ENCODE measurements at regions not wholly inside any gene's neighbourhood (a gene's known extent, or its start where the extent isn't known, plus 50 kb on each side); places are given as distances from the start of the nearest gene placed in this dataset.

- no peak for DNase-seq
Observed at GRCh38 chr5:118022062-118022461, 966.3 kb downstream of the DTWD2 start.

DNA sequence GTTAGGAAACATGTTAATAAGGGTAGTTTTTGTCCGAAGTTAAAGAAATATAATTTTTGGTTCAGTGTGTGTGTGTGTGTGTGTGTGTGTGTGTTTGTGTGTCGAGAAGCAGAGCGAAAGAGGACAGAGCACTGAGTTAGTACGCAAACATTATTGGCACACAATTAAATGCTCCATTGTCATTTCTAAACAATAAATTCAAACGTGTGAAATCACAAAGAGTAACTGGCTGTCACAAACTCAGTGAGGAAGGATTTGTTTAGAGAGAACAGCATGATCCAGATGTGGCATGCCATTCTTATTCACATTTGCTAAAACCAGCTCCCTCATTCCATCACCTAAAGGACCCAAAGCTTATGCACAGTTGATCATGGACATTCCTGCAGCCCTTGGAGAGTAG is 970.8 kb downstream of the DTWD2 start:
- no peak for DNase-seq

GRCh38 chr5:118016396-118016795 is 972.0 kb downstream of the DTWD2 start:
- no peak for DNase-seq

DNA sequence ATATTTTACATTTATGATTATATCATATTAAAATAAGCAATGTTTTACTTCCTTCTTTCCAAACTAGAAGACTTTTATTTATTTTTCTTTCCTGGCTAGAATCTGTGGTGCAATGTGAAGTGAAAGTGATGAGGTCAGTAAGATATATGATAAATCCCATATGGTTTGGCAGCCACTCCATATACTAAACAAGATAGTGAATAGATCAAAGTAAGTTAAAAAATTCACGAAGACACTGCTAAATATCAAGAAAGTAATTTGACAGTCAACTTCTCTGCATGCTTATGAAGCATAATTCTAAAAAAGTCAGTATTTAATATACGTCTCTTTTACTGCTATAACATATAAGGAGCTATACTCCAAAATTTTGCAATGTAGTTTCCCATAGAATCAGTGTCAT is 972.8 kb downstream of the DTWD2 start:
- no peak for DNase-seq

DNA sequence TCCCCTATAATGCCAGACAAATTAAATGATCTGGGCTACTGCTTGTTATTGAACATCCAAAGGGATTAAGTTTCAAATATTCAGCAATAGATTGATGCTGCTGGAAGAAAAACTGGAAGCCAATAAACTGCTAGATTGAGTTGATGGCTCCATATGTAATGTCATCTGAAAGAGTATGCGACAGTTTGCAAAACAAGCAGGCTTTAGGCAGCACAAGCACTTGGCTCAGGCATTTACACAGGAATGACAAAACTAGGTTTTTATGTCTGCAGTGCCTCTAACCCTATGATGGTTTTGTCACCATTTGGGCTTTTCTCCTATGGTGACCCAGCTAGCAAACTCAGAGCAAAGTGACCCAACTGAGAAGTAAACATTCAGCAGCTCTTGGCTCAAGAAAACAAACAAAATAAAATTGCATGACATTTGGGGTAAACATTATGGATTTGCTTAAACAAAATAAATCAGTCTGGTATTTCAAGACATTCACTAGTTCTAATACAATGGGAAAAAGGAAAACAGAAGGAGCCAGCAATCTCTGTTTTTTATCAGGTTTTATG is 978.5 kb downstream of the DTWD2 start:
- no peak for DNase-seq

GRCh38 chr5:118008779-118009178 is 979.6 kb downstream of the DTWD2 start:
- DNase-seq, result no peak

GRCh38 chr5:118007262-118007661 is 981.1 kb downstream of the DTWD2 start:
- DNase-seq, result no peak

DNA sequence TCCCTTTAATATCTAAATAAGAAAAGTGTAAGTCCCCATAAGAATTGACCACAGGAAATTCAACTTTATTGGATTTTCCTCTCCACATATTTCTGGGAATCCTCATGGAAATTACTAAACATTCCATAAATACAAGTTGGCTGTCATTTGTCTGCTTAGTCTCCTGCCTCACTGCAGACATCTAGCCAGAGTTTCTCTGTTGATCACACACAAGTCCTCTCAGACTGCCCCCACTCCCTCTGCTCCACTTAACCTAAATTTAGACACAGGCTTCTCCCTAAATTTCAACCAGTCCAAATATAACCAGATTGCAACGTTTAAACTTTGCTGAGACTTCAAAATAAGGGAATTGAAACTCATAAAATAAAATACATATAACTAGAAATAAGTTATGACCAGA is 982.1 kb downstream of the DTWD2 start:
- DNase-seq, result no peak

DNA sequence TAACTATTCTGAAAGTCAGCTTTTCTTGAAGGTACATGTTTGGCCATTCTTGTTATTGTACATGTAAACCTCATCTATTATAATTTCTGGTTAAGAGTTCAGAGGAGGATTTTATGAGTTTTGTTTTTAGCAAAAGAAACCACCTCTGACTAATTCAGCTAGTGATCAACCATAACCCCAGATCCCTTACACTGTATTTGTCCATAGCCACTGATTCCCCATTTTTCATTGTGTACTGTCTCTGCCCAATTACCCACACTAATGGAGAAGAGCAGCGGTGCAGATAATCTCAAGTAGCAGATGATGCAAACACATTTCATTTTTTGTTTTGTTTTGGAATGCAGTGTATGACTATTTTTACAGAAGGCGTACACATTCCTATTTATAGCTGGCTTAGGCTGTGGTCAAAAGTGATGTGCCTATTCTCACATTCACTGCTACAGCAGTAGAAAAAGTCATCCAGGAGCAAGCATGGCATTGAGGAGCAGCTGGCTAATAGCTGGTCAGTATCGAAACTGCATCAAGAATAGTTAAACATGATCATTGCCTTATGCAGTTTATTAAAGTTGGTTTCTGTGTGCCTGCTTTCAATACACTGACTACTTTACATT is 988.3 kb downstream of the DTWD2 start:
- DNase-seq, result no peak

DNA sequence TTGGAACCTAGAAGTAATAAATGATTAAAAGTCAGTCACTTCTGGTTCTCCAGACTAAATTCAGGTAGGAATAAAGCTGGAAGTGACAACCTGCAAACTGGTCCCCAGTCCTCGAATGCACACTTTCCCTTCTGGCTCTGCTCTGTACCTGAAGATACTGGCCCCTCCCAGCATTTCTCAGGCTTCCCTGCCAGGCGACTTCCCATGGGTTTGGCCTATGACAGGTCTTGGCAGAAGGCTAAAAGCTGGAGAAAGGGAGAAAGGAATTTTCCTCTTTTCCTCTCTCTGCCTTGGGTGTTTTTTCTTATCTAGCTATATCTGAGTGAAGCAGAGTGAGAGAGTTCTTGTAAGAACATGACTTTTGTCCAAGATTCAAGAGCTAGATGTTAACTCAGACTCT is 1005.7 kb downstream of the DTWD2 start:
- DNase-seq, result no peak

- DNase-seq, result no peak
Observed at GRCh38 chr5:117973785-117974184, 1014.6 kb downstream of the DTWD2 start.

DNA sequence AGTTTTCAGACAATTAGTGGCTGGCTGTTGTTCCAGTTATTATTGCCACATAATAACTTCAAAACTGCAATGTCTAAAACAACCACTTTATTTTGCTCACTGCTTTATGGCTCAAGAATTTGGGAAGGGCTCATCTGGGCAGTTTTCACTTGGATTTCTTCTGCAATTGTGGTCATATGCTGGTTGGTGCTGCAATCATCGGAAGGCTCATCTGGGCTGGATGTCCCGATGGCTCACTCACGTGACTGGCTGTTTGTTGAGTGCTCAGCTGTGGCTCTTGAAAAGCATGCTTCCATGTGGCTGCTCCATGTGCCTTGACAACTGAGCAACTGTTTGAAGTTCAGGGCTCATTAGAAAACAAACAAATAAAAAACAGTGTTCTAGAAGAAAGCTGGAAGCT is 1032.5 kb downstream of the DTWD2 start:
- DNase-seq, result no peak

DNA sequence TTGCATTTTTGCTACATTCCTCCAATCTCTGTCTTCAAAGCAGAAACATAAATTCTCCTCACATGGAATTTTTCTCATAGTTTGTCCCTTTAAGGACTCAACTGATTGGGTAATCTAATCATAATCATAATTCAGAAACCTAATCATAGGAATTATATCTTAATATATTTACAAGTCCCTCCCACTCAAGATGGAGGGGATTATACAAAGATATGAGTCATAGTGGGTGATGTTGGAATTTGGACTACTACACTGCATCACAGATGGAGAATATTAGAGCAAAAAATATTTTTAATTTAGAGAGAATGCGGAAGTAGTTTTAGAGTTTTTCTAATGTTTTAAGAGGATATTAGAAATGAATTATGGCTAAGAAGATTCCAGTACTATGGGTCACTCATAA is 1034.0 kb downstream of the DTWD2 start:
- DNase-seq, result no peak

DNA sequence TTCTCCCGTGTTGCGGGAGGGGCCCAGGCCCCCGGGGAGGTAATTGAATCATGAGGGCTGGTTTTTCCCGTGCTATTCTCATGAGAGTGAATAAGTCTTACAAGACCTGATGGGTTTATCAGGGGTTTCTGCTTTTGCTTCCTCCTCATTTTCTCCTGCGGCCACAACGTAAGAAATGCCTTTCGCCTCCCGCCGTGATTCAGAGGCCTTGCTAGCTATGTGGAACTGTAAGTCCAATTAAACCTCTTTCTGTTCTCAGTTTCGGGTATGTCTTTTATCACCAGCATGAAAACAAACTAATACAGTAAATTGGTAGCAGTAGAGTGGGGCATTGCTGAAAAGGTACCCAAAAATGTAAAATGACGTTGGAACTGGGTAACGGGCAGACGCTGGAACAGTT is 1035.1 kb downstream of the DTWD2 start:
- DNase-seq, result no peak

GRCh38 chr5:117947836-117948235 is 1040.5 kb downstream of the DTWD2 start:
- no peak for DNase-seq

GRCh38 chr5:117947121-117947520 is 1041.2 kb downstream of the DTWD2 start:
- DNase-seq, result no peak

GRCh38 chr5:117945258-117945657 is 1043.1 kb downstream of the DTWD2 start:
- no peak for DNase-seq

- DNase-seq, result no peak
Observed at GRCh38 chr5:117943541-117943940, 1044.8 kb downstream of the DTWD2 start.

GRCh38 chr5:117942861-117943519 is 1045.4 kb downstream of the DTWD2 start:
- DNase-seq, result no peak

- DNase-seq, result no peak
Observed at GRCh38 chr5:117893211-117893610, 1095.1 kb downstream of the DTWD2 start.

DNA sequence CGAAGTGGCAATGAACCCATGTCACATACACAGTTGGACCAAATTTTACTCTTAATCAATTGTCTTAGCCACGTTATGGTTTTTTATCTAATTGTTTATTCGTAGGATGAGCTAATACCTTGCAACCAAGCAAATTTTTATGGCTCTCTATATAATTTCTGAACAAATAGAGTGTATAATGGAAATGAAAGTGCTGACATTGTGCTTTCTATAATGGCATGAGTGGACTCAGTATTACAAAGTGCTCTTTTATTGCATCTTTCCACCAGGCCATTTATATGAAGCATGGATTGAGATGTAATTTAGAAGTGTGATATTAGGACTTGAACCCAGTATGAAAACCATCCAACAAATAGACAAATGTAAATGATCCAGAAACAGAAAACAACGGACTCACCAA is 1096.0 kb downstream of the DTWD2 start:
- no peak for DNase-seq

DNA sequence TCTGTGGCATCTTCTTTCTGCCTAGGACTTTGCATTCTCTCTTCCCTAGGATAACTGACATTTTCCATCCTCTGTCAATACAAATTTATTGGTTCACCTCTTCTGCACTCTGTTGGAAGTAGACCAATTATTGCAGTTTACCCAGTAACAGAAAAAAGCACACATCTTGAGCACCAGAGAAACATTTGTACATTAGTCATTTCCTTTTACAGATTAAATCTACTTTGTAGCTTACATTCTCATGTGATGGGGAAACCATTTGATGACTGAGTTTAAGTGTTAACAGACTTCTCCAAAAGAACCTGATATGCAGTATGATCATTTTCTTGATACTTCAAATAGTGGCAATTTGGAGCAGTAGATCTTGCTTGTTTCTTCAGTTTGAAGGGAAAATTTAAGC is 1098.8 kb downstream of the DTWD2 start:
- DNase-seq, result no peak

DNA sequence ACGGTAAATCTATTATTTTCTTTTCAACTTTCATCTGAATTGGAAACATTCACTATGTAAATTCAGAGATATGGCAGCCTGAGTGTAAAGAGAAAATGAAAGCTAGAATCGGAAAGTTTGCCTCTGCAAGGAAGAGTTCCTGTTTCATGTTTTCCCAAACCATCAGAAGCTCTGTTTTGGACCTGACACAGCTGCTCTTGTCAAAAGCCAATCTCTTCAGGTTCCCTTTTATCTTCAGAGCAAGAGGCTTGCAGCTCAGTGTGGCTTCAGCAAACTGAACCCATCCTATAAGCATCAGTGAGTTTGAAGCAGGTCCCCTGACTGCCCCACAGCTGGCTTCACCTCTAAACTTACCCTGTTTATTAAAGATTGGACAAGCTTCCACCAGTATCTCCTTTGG is 1099.7 kb downstream of the DTWD2 start:
- no peak for DNase-seq

GRCh38 chr5:117881426-117882230 is 1106.7 kb downstream of the DTWD2 start:
- DNase-seq, result no peak

Measured in CD4-positive, alpha-beta T cell treated with Interleukin-17A for 4 hours (primary cell).